ENCODE measurements at regions not wholly inside any gene's neighbourhood (a gene's known extent, or its start where the extent isn't known, plus 50 kb on each side); places are given as distances from the start of the nearest gene placed in this dataset.

DNA sequence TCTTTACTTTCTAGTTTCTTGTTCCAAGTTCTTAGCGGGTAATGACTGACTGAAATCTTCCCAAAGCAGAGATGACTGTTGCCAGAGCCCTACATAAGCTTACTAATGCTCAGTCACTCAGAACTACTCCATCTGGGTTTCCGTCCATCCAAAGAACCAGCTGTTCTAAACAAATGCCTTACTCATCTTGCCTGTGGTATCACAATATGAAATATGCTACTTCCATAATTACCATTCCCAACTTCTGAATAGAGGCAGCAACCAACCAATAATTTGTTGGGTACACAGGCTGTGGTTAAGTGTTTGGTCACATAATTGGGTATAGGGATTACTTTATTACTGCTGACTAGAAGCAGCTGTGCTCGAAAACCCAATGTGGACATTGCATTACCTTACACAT is 930.2 kb upstream of the DIAPH2 start:
- TF ChIP-seq, protein P1, sequence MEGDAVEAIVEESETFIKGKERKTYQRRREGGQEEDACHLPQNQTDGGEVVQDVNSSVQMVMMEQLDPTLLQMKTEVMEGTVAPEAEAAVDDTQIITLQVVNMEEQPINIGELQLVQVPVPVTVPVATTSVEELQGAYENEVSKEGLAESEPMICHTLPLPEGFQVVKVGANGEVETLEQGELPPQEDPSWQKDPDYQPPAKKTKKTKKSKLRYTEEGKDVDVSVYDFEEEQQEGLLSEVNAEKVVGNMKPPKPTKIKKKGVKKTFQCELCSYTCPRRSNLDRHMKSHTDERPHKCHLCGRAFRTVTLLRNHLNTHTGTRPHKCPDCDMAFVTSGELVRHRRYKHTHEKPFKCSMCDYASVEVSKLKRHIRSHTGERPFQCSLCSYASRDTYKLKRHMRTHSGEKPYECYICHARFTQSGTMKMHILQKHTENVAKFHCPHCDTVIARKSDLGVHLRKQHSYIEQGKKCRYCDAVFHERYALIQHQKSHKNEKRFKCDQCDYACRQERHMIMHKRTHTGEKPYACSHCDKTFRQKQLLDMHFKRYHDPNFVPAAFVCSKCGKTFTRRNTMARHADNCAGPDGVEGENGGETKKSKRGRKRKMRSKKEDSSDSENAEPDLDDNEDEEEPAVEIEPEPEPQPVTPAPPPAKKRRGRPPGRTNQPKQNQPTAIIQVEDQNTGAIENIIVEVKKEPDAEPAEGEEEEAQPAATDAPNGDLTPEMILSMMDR (IDR thresholded peaks at IDR 0.05): no peak
- no peak for TF ChIP-seq POLR2AphosphoS5 (IDR thresholded peaks at IDR 0.05; ENCODE audit: insufficient read depth in 1 of 2, low read depth in 1 of 2)
